ENCODE measurements at regions not wholly inside any gene's neighbourhood (a gene's known extent, or its start where the extent isn't known, plus 50 kb on each side); places are given as distances from the start of the nearest gene placed in this dataset.
A peak's percentile ranks its signal among the peaks of the same experiment; 100 is the strongest.
"Not testable (repeated sequence)": the region's sequence is repeated elsewhere in the genome, so short reads cannot be mapped to it uniquely, and the experiment has no call there.

DNA sequence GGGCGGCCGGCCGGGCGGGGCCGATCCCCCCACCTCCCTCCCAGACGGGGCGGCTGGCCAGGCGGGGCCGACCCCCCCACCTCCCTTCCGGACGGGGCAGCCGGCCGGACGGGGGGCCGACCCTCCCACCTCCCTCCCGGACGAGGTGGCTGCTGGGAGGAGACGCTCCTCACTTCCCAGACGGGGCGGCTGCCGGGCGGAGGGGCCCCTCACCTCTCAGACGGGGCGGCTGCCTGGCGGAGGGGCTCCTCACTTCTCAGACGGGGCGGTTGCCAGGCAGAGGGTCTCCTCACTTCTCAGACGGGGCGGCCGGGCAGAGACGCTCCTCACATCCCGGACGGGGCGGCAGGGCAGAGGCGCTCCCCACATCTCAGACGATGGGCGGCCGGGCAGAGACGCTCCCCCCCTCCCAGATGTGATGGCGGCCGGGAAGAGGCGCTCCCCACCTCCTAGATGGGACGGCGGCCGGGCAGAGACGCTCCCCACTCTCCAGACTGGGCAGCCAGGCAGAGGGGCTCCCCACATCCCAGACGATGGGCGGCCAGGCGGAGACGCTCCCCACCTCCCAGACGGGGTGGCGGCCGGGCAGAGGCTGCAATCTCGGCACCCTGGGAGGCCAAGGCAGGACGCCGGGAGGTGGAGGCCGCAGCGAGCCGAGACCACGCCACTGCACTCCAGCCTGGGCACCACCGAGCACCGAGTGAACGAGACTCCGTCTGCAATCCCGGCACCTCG lies 675.8 kb downstream of the XIRP2 start:
- H3K27ac ChIP-seq (ENCODE audit: insufficient read depth in 1 of 2, low read depth in 1 of 2, low read length in 2 of 2, poor library complexity in 1 of 2, severe bottlenecking in 2 of 2); H3K9me3 ChIP-seq (ENCODE audit: control extremely low read depth in 1 of 5, control insufficient read depth in 4 of 5, insufficient read depth in 2 of 5, low read depth in 1 of 5, low read length in 4 of 5); H3K36me3 ChIP-seq (ENCODE audit: control insufficient read depth in 4 of 4, insufficient read depth in 4 of 4, low read length in 3 of 4); H3K4me3 ChIP-seq (ENCODE audit: control insufficient read depth in 1 of 7, extremely low read depth in 1 of 7, insufficient read depth in 4 of 7, low read depth in 2 of 7, low read length in 6 of 7); CTCF ChIA-PET; H3K27me3 ChIP-seq (replicated peaks in 2 of 5; ENCODE audit: control insufficient read depth in 4 of 5, insufficient read depth in 5 of 5, low read length in 4 of 5); DNase-seq; H3K4me1 ChIP-seq (ENCODE audit: control extremely low read depth in 1 of 4, control insufficient read depth in 4 of 4, insufficient read depth in 4 of 4, low read length in 3 of 4); POLR2A ChIA-PET: not testable (repeated sequence)
- WGBS (ENCODE audit: insufficient coverage) = 100% methylated on average over 10 of the region's 66 CpGs

GRCh38 chr2:167558272-167558991 lies 670.2 kb downstream of the XIRP2 start:
- H3K4me3 ChIP-seq (ENCODE audit: control insufficient read depth in 1 of 7, extremely low read depth in 1 of 7, insufficient read depth in 4 of 7, low read depth in 2 of 7, low read length in 6 of 7); H3K36me3 ChIP-seq (ENCODE audit: control insufficient read depth in 4 of 4, insufficient read depth in 4 of 4, low read length in 3 of 4); H3K27me3 ChIP-seq (replicated peaks in 2 of 5; ENCODE audit: control insufficient read depth in 4 of 5, insufficient read depth in 5 of 5, low read length in 4 of 5); DNase-seq; H3K27ac ChIP-seq (ENCODE audit: insufficient read depth in 1 of 2, low read depth in 1 of 2, low read length in 2 of 2, poor library complexity in 1 of 2, severe bottlenecking in 2 of 2); CTCF ChIA-PET; POLR2A ChIA-PET; H3K9me3 ChIP-seq (ENCODE audit: control extremely low read depth in 1 of 5, control insufficient read depth in 4 of 5, insufficient read depth in 2 of 5, low read depth in 1 of 5, low read length in 4 of 5); H3K4me1 ChIP-seq (ENCODE audit: control extremely low read depth in 1 of 4, control insufficient read depth in 4 of 4, insufficient read depth in 4 of 4, low read length in 3 of 4): not testable (repeated sequence)
- WGBS (ENCODE audit: insufficient coverage) = 99% methylated on average over 12 of the region's 20 CpGs

GRCh38 chr2:167555098-167555720 lies 666.9 kb downstream of the XIRP2 start:
- H3K27ac ChIP-seq (ENCODE audit: insufficient read depth in 1 of 2, low read depth in 1 of 2, low read length in 2 of 2, poor library complexity in 1 of 2, severe bottlenecking in 2 of 2) = no peak overlapping the region
- no peaks in the 10 kb centered on the region for H3K36me3 ChIP-seq (ENCODE audit: control insufficient read depth in 4 of 4, insufficient read depth in 4 of 4, low read length in 3 of 4)
- no CpG with 5 or more reads among the region's 2 CpGs for WGBS (ENCODE audit: insufficient coverage)
- POLR2A ChIA-PET = no interaction called here
- DNase-seq = no peak
- CTCF ChIA-PET = interaction anchor here (1.2 kb wide), 1 partner anchor 9 kb away, joined by 3 read pairs; no protein-coding TSS in a partner anchor
- no peak overlapping the region for H3K4me3 ChIP-seq (ENCODE audit: control insufficient read depth in 1 of 7, extremely low read depth in 1 of 7, insufficient read depth in 4 of 7, low read depth in 2 of 7, low read length in 6 of 7)
- H3K9me3 ChIP-seq (ENCODE audit: control extremely low read depth in 1 of 5, control insufficient read depth in 4 of 5, insufficient read depth in 2 of 5, low read depth in 1 of 5, low read length in 4 of 5) = no peaks in the 10 kb centered on the region
- no peaks in the 10 kb centered on the region for H3K4me1 ChIP-seq (ENCODE audit: control extremely low read depth in 1 of 4, control insufficient read depth in 4 of 4, insufficient read depth in 4 of 4, low read length in 3 of 4)
- no peaks in the 10 kb centered on the region for H3K27me3 ChIP-seq (replicated peaks in 2 of 5; ENCODE audit: control insufficient read depth in 4 of 5, insufficient read depth in 5 of 5, low read length in 4 of 5)

- DNase-seq = no peak
- Histone ChIP-seq H3K4me3 (ENCODE audit: control insufficient read depth in 1 of 7, extremely low read depth in 1 of 7, insufficient read depth in 4 of 7, low read depth in 2 of 7, low read length in 6 of 7) (no peak overlapping the region), H3K27ac (ENCODE audit: insufficient read depth in 1 of 2, low read depth in 1 of 2, low read length in 2 of 2, poor library complexity in 1 of 2, severe bottlenecking in 2 of 2) (no peak overlapping the region), H3K4me1 (ENCODE audit: control extremely low read depth in 1 of 4, control insufficient read depth in 4 of 4, insufficient read depth in 4 of 4, low read length in 3 of 4) (no peaks in the 10 kb centered on the region), H3K36me3 (ENCODE audit: control insufficient read depth in 4 of 4, insufficient read depth in 4 of 4, low read length in 3 of 4) (no peaks in the 10 kb centered on the region), H3K27me3 (replicated peaks in 2 of 5; ENCODE audit: control insufficient read depth in 4 of 5, insufficient read depth in 5 of 5, low read length in 4 of 5) (no peaks in the 10 kb centered on the region), H3K9me3 (ENCODE audit: control extremely low read depth in 1 of 5, control insufficient read depth in 4 of 5, insufficient read depth in 2 of 5, low read depth in 1 of 5, low read length in 4 of 5) (no peaks in the 10 kb centered on the region)
- POLR2A ChIA-PET = no interaction called here
- WGBS (ENCODE audit: insufficient coverage) = 95% methylated on average over 2 of the region's 2 CpGs
- CTCF ChIA-PET = no interaction called here
Observed at GRCh38 chr2:167553635-167554034, 665.4 kb downstream of the XIRP2 start.

- Histone ChIP-seq H3K4me1 (ENCODE audit: control extremely low read depth in 1 of 4, control insufficient read depth in 4 of 4, insufficient read depth in 4 of 4, low read length in 3 of 4) (no peaks in the 10 kb centered on the region), H3K27me3 (replicated peaks in 2 of 5; ENCODE audit: control insufficient read depth in 4 of 5, insufficient read depth in 5 of 5, low read length in 4 of 5) (no peaks in the 10 kb centered on the region), H3K36me3 (ENCODE audit: control insufficient read depth in 4 of 4, insufficient read depth in 4 of 4, low read length in 3 of 4) (no peaks in the 10 kb centered on the region), H3K4me3 (ENCODE audit: control insufficient read depth in 1 of 7, extremely low read depth in 1 of 7, insufficient read depth in 4 of 7, low read depth in 2 of 7, low read length in 6 of 7) (no peak overlapping the region), H3K9me3 (ENCODE audit: control extremely low read depth in 1 of 5, control insufficient read depth in 4 of 5, insufficient read depth in 2 of 5, low read depth in 1 of 5, low read length in 4 of 5) (no peaks in the 10 kb centered on the region), H3K27ac (ENCODE audit: insufficient read depth in 1 of 2, low read depth in 1 of 2, low read length in 2 of 2, poor library complexity in 1 of 2, severe bottlenecking in 2 of 2) (no peak overlapping the region)
- no peak for DNase-seq
- ChIA-PET POLR2A (no interaction called here), CTCF (interaction anchor here (0.6 kb wide), 1 partner anchor 1733 kb away, joined by 3 read pairs; no protein-coding TSS in a partner anchor)
- WGBS (ENCODE audit: insufficient coverage) = 88% methylated on average over 3 of the region's 4 CpGs
Observed at GRCh38 chr2:167551416-167551815, 663.1 kb downstream of the XIRP2 start.

- DNase-seq = peak in 1 of 3 donors; percentile 1
- H3K4me3 ChIP-seq (ENCODE audit: control insufficient read depth in 1 of 7, extremely low read depth in 1 of 7, insufficient read depth in 4 of 7, low read depth in 2 of 7, low read length in 6 of 7) = no peak overlapping the region
- ChIA-PET CTCF (no interaction called here), POLR2A (no interaction called here)
- H3K36me3 ChIP-seq (ENCODE audit: control insufficient read depth in 4 of 4, insufficient read depth in 4 of 4, low read length in 3 of 4) = no peaks in the 10 kb centered on the region
- H3K4me1 ChIP-seq (ENCODE audit: control extremely low read depth in 1 of 4, control insufficient read depth in 4 of 4, insufficient read depth in 4 of 4, low read length in 3 of 4) = no peaks in the 10 kb centered on the region
- 100% methylated on average over 1 of the region's 1 CpG for WGBS (ENCODE audit: insufficient coverage)
- no peaks in the 10 kb centered on the region for H3K27me3 ChIP-seq (replicated peaks in 2 of 5; ENCODE audit: control insufficient read depth in 4 of 5, insufficient read depth in 5 of 5, low read length in 4 of 5)
- H3K9me3 ChIP-seq (ENCODE audit: control extremely low read depth in 1 of 5, control insufficient read depth in 4 of 5, insufficient read depth in 2 of 5, low read depth in 1 of 5, low read length in 4 of 5) = no peaks in the 10 kb centered on the region
- H3K27ac ChIP-seq (ENCODE audit: insufficient read depth in 1 of 2, low read depth in 1 of 2, low read length in 2 of 2, poor library complexity in 1 of 2, severe bottlenecking in 2 of 2) = no peak overlapping the region
Observed at GRCh38 chr2:167550448-167550847, 662.2 kb downstream of the XIRP2 start.

GRCh38 chr2:167548396-167548795 lies 660.1 kb downstream of the XIRP2 start:
- no peak overlapping the region for H3K4me3 ChIP-seq (ENCODE audit: control insufficient read depth in 1 of 7, extremely low read depth in 1 of 7, insufficient read depth in 4 of 7, low read depth in 2 of 7, low read length in 6 of 7)
- no peaks in the 10 kb centered on the region for H3K9me3 ChIP-seq (ENCODE audit: control extremely low read depth in 1 of 5, control insufficient read depth in 4 of 5, insufficient read depth in 2 of 5, low read depth in 1 of 5, low read length in 4 of 5)
- H3K36me3 ChIP-seq (ENCODE audit: control insufficient read depth in 4 of 4, insufficient read depth in 4 of 4, low read length in 3 of 4) = no peaks in the 10 kb centered on the region
- no peak overlapping the region for H3K27ac ChIP-seq (ENCODE audit: insufficient read depth in 1 of 2, low read depth in 1 of 2, low read length in 2 of 2, poor library complexity in 1 of 2, severe bottlenecking in 2 of 2)
- CTCF ChIA-PET = no interaction called here
- no peak for DNase-seq
- POLR2A ChIA-PET = no interaction called here
- 100% methylated on average over 1 of the region's 2 CpGs for WGBS (ENCODE audit: insufficient coverage)
- H3K4me1 ChIP-seq (ENCODE audit: control extremely low read depth in 1 of 4, control insufficient read depth in 4 of 4, insufficient read depth in 4 of 4, low read length in 3 of 4) = no peaks in the 10 kb centered on the region
- no peaks in the 10 kb centered on the region for H3K27me3 ChIP-seq (replicated peaks in 2 of 5; ENCODE audit: control insufficient read depth in 4 of 5, insufficient read depth in 5 of 5, low read length in 4 of 5)
